GM10266 (cell line): ENCODE measurements at regions not wholly inside any gene's neighbourhood (a gene's known extent, or its start where the extent isn't known, plus 50 kb on each side); places are given as distances from the start of the nearest gene placed in this dataset.

Experiments
- DNase-seq: peaks from one replicate; pipeline ENCODE4 v3.0.0; 2012; ENCODE audit errors: extremely low spot score
- CTCF ChIP-seq: IDR thresholded peaks from 2 replicates; pipeline ENCODE4 v1.5.1; 2012; ENCODE audit warnings: mild to moderate bottlenecking, low read depth; ENCODE audit not compliant: control insufficient read depth, insufficient read depth; ENCODE audit errors: missing control alignments

- no peak for DNase-seq
- no peak for TF ChIP-seq CTCF
Observed at GRCh38 chrX:121256647-121257046, 209.2 kb downstream of the GLUD2 start.

DNA sequence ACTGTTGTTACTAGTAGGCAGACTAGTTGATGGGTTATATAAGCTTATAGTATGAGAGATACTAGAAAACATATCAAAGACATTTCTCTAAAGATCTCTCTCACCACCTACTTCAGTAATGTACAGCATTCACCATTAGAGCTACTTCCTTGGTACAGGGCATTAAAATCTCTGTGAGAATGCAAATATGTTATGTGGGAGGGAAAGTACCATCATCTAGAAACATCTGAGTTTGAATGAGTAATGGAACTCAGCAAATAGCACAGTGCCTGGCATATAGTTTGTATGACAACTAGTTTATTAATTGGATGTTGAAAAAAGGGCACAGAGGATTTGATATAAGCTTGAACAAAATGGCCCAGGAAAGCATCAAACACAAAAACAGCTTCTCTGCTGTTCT, 211.1 kb downstream of the GLUD2 start:
- DNase-seq, result no peak
- TF ChIP-seq CTCF, result no peak

DNA sequence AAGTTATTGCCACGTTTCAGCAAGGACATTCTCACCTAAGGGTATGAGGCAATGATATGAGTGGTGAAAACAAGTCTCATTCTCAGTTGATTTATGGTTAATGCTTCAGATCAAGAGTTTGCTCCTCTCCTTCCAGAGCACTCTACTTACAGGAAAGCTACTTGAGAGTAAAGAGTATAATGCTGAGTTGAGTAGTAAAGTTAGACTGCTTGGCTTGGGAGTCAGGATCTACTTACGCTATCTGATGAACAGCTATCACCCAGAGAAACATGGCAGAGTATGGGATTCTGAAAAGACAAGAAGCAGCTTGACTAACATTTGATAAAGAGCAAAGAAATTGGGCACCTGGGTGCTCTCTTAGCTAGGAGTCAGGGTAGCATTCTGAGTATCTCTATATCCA, 211.8 kb downstream of the GLUD2 start:
- no peak for TF ChIP-seq CTCF
- no peak for DNase-seq

DNA sequence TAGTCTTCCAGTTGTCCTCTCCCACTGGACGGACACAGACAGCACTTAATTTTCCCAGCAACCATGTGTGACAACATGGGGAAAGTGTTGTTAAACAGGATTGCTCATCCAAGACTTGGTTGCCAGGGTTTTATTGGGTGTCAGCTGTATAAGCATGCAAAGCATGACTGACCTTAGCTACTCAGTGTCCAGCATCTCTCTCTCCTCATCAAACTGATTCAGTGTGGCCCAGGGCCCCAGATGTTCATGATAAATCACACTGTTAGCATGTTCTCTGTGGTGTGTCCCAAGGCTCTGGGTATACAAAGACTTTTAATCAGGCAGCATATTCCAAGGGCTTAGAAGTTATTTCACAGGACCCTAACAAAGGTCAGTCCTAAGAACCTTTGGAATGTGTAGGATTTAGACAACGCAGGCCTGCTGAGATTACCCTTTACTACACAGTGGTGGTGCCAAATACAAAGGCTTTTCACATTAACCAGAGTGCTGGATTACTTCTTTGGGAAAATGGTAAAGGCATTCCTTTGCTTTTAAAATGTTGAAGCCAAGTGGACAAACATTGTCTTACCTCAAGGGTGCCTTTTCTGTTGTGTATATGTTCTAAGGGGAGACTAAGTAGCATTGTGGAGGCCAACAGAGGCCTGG, 213.3 kb downstream of the GLUD2 start:
- no peak for TF ChIP-seq CTCF
- no peak for DNase-seq

GRCh38 chrX:121283921-121284320, 236.5 kb downstream of the GLUD2 start:
- TF ChIP-seq CTCF, result no peak
- DNase-seq, result no peak

GRCh38 chrX:121298499-121298898, 251.1 kb downstream of the GLUD2 start:
- DNase-seq, result no peak
- TF ChIP-seq CTCF, result no peak

GRCh38 chrX:121301356-121301755, 253.9 kb downstream of the GLUD2 start:
- no peak for TF ChIP-seq CTCF
- no peak for DNase-seq
